AG09319 (cell line): ENCODE measurements at regions not wholly inside any gene's neighbourhood (a gene's known extent, or its start where the extent isn't known, plus 50 kb on each side); places are given as distances from the start of the nearest gene placed in this dataset.

Experiments
- DNase-seq: peaks from one replicate; pipeline ENCODE4 v3.0.0-alpha.2; 2010; ENCODE audit warnings: low read depth; ENCODE audit errors: extremely low read depth
- TF ChIP-seq, protein P1 (sequence below): IDR thresholded peaks from 2 replicates; pipeline ENCODE4 v1.5.1; 2011; ENCODE audit warnings: low read depth, mild to moderate bottlenecking, inconsistent platforms, low read length, moderate library complexity

DNA sequence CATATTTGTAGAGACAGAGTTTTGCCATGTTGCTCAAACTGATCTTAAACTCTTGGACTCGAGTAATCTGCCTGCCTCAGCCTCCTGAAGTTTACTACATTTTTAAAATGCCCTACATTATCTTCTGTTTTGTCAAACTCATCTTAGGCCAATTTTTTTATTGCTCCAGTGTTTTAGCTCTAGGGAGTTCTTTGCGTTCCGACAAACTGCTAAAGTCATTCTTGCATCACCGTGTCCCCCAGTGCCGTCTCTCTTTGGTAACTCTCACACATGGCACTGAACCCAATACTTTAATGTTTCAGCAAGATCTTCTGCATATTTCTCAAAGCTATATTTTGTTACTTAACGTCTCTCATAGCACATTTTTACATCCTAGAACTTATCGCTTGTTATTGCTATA, 440.9 kb upstream of the NRXN1 start:
- TF ChIP-seq, protein P1, sequence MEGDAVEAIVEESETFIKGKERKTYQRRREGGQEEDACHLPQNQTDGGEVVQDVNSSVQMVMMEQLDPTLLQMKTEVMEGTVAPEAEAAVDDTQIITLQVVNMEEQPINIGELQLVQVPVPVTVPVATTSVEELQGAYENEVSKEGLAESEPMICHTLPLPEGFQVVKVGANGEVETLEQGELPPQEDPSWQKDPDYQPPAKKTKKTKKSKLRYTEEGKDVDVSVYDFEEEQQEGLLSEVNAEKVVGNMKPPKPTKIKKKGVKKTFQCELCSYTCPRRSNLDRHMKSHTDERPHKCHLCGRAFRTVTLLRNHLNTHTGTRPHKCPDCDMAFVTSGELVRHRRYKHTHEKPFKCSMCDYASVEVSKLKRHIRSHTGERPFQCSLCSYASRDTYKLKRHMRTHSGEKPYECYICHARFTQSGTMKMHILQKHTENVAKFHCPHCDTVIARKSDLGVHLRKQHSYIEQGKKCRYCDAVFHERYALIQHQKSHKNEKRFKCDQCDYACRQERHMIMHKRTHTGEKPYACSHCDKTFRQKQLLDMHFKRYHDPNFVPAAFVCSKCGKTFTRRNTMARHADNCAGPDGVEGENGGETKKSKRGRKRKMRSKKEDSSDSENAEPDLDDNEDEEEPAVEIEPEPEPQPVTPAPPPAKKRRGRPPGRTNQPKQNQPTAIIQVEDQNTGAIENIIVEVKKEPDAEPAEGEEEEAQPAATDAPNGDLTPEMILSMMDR, result no peak

DNA sequence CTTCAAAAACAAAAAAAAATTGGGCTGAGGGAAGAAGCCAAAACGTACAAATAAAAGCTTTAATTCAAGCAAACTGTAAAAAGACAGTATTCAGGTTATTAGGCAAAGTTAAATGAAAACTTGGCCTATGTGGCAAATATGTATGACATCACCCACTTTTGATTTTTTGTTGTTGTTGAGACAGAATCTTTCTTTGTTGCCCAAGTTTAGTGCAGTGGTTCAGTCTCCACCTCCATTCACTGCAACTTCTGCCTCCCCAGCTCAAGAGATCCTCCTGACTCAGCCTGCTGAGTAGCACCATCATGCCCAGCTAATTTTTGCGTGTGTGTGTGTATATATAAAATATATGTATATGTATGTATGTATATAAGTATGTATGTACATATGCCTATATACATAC, 440.4 kb upstream of the NRXN1 start:
- TF ChIP-seq, protein P1, result no peak
- DNase-seq, result no peak

More for the DNA sequence above, 440.9 kb upstream of the NRXN1 start:
- no peak for DNase-seq

DNA sequence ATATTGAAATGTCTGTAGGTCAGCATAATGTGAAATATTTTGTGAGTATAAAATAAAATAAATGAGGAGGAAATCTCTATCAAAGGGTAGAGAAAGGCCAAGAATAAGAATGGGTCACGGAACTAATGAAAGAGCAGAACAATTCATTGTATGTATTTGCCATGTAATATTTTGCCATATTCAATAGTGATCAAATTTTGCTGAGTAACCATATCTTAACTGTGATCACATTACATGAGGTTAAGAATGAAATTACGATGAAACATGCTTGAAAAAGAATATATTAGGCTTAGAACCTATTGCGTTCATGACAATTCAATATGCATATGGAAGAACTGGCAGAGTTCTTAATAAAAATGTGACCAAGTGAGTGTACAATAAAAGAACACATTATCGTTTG, 437.2 kb upstream of the NRXN1 start:
- TF ChIP-seq, protein P1, result no peak
- no peak for DNase-seq

DNA sequence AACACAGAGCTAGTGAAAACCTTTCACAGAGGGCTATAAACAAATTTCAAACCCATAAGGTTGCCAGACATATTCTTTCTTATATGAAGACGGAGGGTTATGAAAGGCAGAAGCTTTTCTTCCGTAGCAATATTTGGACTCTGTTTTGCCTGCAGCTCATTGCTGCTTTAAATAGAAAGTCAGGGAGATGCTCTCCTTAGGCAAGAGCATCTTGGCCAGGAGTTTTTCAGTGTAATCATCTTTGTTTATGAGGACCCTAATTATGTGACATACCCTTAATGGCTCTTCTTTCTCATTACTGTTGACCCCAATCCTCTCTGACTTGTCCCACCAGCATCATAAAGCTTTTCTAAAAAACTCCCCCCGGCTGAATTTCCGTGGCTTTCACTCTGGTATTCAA, 433.4 kb upstream of the NRXN1 start:
- TF ChIP-seq, protein P1, result no peak
- no peak for DNase-seq

DNA sequence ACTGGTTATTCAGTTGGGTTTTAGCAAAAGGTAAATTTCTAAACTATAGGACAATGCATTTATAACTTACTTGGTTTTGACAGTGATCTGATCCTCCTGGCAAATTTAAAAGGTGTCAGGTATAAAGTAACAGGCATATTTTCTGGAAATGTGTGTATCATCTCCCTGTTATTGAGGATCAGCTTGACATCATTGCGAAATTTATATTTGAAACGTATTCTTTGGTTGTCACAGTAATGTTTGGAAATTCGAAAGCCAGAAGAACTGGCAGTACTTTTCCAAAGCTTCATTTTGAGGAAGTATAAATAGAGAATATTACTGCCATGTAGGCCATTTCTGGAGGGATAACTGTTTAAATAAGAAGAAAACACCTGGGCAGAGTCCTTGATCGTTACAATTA, 422.2 kb upstream of the NRXN1 start:
- TF ChIP-seq, protein P1, result no peak
- DNase-seq, result no peak

DNA sequence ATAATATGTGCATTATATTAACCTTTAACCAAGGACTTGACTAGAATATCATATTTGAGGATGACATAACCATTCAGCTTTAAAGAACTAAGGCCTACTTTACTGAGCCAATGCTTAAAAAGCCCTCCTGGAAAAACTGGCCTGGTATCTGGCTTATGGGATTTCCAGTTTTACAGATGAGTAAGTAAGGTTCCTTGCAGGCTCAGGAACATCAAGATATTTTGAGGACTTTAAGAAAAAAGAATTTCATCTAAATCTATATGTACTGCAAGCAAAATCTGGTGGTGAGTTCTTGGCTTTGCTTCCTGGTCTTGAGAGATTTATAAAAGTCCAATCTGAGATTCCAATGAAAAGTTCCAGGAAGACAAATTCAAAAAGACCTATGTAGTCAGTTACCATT, 417.0 kb upstream of the NRXN1 start:
- DNase-seq, result no peak
- TF ChIP-seq, protein P1, result no peak

DNA sequence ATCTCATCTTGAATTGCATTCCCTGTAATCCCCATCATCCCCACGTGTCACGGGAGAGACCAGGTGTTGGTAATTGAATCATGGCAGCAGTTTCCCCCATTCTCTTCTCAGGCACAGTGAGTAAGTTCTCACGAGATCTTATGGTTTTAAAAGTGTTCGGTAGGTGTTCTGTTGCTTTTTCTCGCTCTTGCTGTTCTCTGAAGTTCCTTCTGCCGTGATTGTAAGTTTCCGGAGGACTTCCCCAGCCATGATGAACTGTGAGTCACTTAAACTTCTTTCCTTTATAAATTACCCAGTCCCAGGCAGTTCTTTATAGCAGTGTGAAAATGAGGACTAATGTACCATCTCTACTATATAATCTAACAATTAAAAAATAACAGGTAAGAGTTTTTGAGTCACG, 409.9 kb upstream of the NRXN1 start:
- no peak for DNase-seq
- TF ChIP-seq, protein P1, result no peak
